ENCODE measurements at regions not wholly inside any gene's neighbourhood (a gene's known extent, or its start where the extent isn't known, plus 50 kb on each side); places are given as distances from the start of the nearest gene placed in this dataset.
A peak's percentile ranks its signal among the peaks of the same experiment; 100 is the strongest.

DNA sequence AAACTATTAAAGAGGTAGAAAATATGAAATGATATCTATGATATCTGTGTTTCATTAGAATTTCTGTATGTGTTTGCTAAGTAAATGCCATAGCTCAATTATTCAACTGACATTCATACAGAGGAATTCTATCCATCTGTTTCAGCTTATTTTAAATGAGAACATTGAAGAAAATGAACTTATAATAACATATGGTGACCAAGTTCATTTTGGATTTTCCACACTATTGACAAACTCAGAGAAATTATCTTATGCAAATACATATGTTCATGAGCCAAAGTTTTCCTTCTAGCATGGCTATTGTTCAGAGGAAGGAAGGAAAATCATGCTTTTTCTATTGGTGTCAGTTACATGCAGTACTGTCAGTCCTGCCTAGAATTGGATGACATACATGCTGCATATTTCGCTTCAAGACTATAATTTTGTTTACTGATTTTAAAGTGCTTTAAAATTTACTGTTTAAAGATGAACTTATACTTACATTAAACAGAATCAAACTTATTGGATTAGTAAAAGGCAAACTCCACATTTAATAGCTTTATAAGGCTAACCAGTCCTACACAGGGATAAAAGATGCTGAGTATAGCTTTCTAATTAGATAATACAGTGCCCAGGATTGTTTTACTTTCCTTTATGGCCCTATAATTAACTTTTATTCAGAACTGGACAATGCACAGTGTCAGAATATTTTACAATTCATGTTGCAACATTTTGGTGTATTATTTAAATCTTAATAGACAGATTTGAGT, 646.2 kb downstream of the TRAM1L1 start:
- Histone ChIP-seq H3K79me2 (ENCODE audit: insufficient read depth) (no peaks in the 10 kb centered on the region), H3K27me3 (ENCODE audit: insufficient read depth) (no peaks in the 10 kb centered on the region), H3K27ac (ENCODE audit: low read depth in 2 of 2, low read length in 1 of 2) (no peak overlapping the region), H2AFZ (ENCODE audit: low read depth) (no peak overlapping the region), H3K9me3 (no peaks in the 10 kb centered on the region), H3K9me2 (no peaks in the 10 kb centered on the region), H3K4me3 (ENCODE audit: low read depth in 2 of 2, low read length in 1 of 2) (no peak overlapping the region), H3K9ac (no peak overlapping the region), H3K36me3 (replicated peaks in 1 of 2; ENCODE audit: control insufficient read depth in 1 of 2, insufficient read depth in 2 of 2, low read length in 1 of 2) (no peaks in the 10 kb centered on the region), H3K4me1 (ENCODE audit: control insufficient read depth in 1 of 2, insufficient read depth in 2 of 2, low read depth in 1 of 2, low read length in 1 of 2) (no peaks in the 10 kb centered on the region; a peak in 1 of 4 replicates), H3F3A (replicated peaks; ENCODE audit: insufficient read depth) (peaks cover 3% of the 10 kb centered on the region), H3K4me2 (no peak overlapping the region), H4K20me1 (ENCODE audit: insufficient read depth) (no peaks in the 10 kb centered on the region)
- TF ChIP-seq CHD2 (IDR thresholded peaks at IDR 0.05; ENCODE audit: low read length, partially characterized antibody) (no peak), EZH2phosphoT487 (IDR thresholded peaks at IDR 0.05; ENCODE audit: borderline replicate concordance, low read depth) (no peak), EP300 (IDR thresholded peaks at IDR 0.05; ENCODE audit: borderline replicate concordance in 1 of 2, low read depth in 1 of 2, low read length in 1 of 2) (0 out of 4 replicates have a peak, but pooled peaks of 1 of the 2 experiments have one; percentile 12)
- 10% methylated on average over 1 of the region's 1 CpG for WGBS (ENCODE audit: low lambda C conversion rate)
- ChIA-PET POLR2A (no interaction called here), CTCF (no interaction called here)
- DNase-seq = no peak

GRCh38 chr4:116438417-116438816, 647.0 kb downstream of the TRAM1L1 start:
- H3K27ac ChIP-seq (ENCODE audit: low read depth in 2 of 2, low read length in 1 of 2) = no peak overlapping the region
- peaks cover 3% of the 10 kb centered on the region for H3F3A ChIP-seq (replicated peaks; ENCODE audit: insufficient read depth)

More at GRCh38 chr4:116438417-116438816, 647.0 kb downstream of the TRAM1L1 start:
- Histone ChIP-seq H4K20me1 (ENCODE audit: insufficient read depth) (no peaks in the 10 kb centered on the region), H3K4me3 (ENCODE audit: low read depth in 2 of 2, low read length in 1 of 2) (no peak overlapping the region), H2AFZ (ENCODE audit: low read depth) (no peak overlapping the region), H3K79me2 (ENCODE audit: insufficient read depth) (no peaks in the 10 kb centered on the region), H3K9ac (no peak overlapping the region), H3K4me1 (ENCODE audit: control insufficient read depth in 1 of 2, insufficient read depth in 2 of 2, low read depth in 1 of 2, low read length in 1 of 2) (no peaks in the 10 kb centered on the region; a peak in 1 of 4 replicates), H3K9me3 (no peaks in the 10 kb centered on the region), H3K27me3 (ENCODE audit: insufficient read depth) (no peaks in the 10 kb centered on the region), H3K36me3 (replicated peaks in 1 of 2; ENCODE audit: control insufficient read depth in 1 of 2, insufficient read depth in 2 of 2, low read length in 1 of 2) (no peaks in the 10 kb centered on the region), H3K4me2 (no peak overlapping the region), H3K9me2 (no peaks in the 10 kb centered on the region)
- TF ChIP-seq MEF2A (IDR thresholded peaks at IDR 0.05; ENCODE audit: borderline replicate concordance, low read depth) (no peak), FOSL2 (IDR thresholded peaks at IDR 0.05; ENCODE audit: borderline replicate concordance, low read depth) (no peak), RCOR1 (IDR thresholded peaks at IDR 0.05; ENCODE audit: low read length) (no peak), RFX5 (IDR thresholded peaks at IDR 0.05; ENCODE audit: low read length) (no peak), IRF3 (IDR thresholded peaks at IDR 0.05; ENCODE audit: low read depth, low read length) (no peak), MAX (IDR thresholded peaks at IDR 0.05; ENCODE audit: low read depth) (no peak), YY1 (IDR thresholded peaks at IDR 0.05; ENCODE audit: low read depth) (no peak), CTCF (IDR thresholded peaks at IDR 0.05) (no peak), NRF1 (IDR thresholded peaks at IDR 0.05; ENCODE audit: low read depth, low read length) (no peak), USF2 (IDR thresholded peaks at IDR 0.05; ENCODE audit: borderline replicate concordance, low read depth, low read length) (no peak), RXRA (IDR thresholded peaks at IDR 0.05; ENCODE audit: borderline replicate concordance, low read depth) (no peak), GABPA (IDR thresholded peaks at IDR 0.05; ENCODE audit: low read depth) (no peak)
- TF ChIP-seq, protein P1, sequence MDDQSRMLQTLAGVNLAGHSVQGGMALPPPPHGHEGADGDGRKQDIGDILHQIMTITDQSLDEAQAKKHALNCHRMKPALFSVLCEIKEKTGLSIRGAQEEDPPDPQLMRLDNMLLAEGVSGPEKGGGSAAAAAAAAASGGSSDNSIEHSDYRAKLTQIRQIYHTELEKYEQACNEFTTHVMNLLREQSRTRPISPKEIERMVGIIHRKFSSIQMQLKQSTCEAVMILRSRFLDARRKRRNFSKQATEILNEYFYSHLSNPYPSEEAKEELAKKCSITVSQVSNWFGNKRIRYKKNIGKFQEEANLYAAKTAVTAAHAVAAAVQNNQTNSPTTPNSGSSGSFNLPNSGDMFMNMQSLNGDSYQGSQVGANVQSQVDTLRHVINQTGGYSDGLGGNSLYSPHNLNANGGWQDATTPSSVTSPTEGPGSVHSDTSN (IDR thresholded peaks at IDR 0.05) = no peak
- TF ChIP-seq, protein P2, sequence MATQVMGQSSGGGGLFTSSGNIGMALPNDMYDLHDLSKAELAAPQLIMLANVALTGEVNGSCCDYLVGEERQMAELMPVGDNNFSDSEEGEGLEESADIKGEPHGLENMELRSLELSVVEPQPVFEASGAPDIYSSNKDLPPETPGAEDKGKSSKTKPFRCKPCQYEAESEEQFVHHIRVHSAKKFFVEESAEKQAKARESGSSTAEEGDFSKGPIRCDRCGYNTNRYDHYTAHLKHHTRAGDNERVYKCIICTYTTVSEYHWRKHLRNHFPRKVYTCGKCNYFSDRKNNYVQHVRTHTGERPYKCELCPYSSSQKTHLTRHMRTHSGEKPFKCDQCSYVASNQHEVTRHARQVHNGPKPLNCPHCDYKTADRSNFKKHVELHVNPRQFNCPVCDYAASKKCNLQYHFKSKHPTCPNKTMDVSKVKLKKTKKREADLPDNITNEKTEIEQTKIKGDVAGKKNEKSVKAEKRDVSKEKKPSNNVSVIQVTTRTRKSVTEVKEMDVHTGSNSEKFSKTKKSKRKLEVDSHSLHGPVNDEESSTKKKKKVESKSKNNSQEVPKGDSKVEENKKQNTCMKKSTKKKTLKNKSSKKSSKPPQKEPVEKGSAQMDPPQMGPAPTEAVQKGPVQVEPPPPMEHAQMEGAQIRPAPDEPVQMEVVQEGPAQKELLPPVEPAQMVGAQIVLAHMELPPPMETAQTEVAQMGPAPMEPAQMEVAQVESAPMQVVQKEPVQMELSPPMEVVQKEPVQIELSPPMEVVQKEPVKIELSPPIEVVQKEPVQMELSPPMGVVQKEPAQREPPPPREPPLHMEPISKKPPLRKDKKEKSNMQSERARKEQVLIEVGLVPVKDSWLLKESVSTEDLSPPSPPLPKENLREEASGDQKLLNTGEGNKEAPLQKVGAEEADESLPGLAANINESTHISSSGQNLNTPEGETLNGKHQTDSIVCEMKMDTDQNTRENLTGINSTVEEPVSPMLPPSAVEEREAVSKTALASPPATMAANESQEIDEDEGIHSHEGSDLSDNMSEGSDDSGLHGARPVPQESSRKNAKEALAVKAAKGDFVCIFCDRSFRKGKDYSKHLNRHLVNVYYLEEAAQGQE (IDR thresholded peaks at IDR 0.05; ENCODE audit: low read depth, low read length) = no peak
- DNase-seq = no peak
- WGBS (ENCODE audit: low lambda C conversion rate) = 15% methylated on average over 2 of the region's 2 CpGs
- ChIA-PET POLR2A (no interaction called here), CTCF (no interaction called here)
